DND-41 (cell line): ENCODE measurements at regions not wholly inside any gene's neighbourhood (a gene's known extent, or its start where the extent isn't known, plus 50 kb on each side); places are given as distances from the start of the nearest gene placed in this dataset.

Source experiments
- CTCF ChIP-seq: IDR thresholded peaks from 2 replicates; pipeline ENCODE4 v1.5.1; 2012; ENCODE audit warnings: borderline replicate concordance, low read length, moderate library complexity, mild to moderate bottlenecking; ENCODE audit not compliant: poor library complexity, severe bottlenecking; ENCODE audit errors: extremely low read depth
- EZH2 ChIP-seq: IDR thresholded peaks from 3 replicates; pipeline ENCODE4 v1.6.1; 2012; ENCODE audit warnings: borderline replicate concordance, low read depth, mild to moderate bottlenecking, moderate library complexity, low read length, inconsistent platforms; ENCODE audit not compliant: severe bottlenecking

GRCh38 chr5:174221436-174221835 lies 175.9 kb downstream of the NSG2 start:
- no peak for TF ChIP-seq CTCF
- TF ChIP-seq EZH2: no peak
